Subcutaneous abdominal adipose tissue (tissue), 5 donors: ENCODE measurements at regions not wholly inside any gene's neighbourhood (a gene's known extent, or its start where the extent isn't known, plus 50 kb on each side); places are given as distances from the start of the nearest gene placed in this dataset.

Experiments used
- H3K27ac ChIP-seq: one replicate; pipeline ENCODE4 v1.7.0; 2013; ENCODE audit warnings: low read depth, mild to moderate bottlenecking, inconsistent platforms, low read length, moderate library complexity
- H3K27me3 ChIP-seq, 5 donors: one replicate each; pipeline ENCODE4 v1.7.0; 2013; ENCODE audit warnings: low read length in 5 of 5, inconsistent platforms in 1 of 5; ENCODE audit not compliant: control insufficient read depth in 5 of 5, insufficient read depth in 4 of 5
- H3K36me3 ChIP-seq, 5 donors: one replicate each; pipeline ENCODE4 v1.7.0; 2013; ENCODE audit warnings: low read length in 5 of 5; ENCODE audit not compliant: control insufficient read depth in 5 of 5, insufficient read depth in 5 of 5
- H3K4me1 ChIP-seq, 5 donors: one replicate each; pipeline ENCODE4 v1.7.0; 2013; ENCODE audit warnings: low read length in 5 of 5, mild to moderate bottlenecking in 3 of 5, moderate library complexity in 1 of 5; ENCODE audit not compliant: control insufficient read depth in 5 of 5, insufficient read depth in 5 of 5
- H3K4me3 ChIP-seq, 5 donors: one replicate each; pipeline ENCODE4 v1.7.0; 2013; ENCODE audit warnings: low read length in 5 of 5, low read depth in 1 of 5
- H3K9ac ChIP-seq, 5 donors: one replicate each; pipeline ENCODE4 v1.7.0; 2013; ENCODE audit warnings: low read length in 5 of 5, mild to moderate bottlenecking in 4 of 5, moderate library complexity in 3 of 5
- H3K9me3 ChIP-seq, 5 donors: one replicate each; pipeline ENCODE4 v1.7.0; 2013; ENCODE audit warnings: low read length in 5 of 5; ENCODE audit not compliant: control insufficient read depth in 5 of 5
- donor health status: healthy.
- donor health status: healthy.
- donor health status: healthy.
- donor health status: healthy.
- donor health status: healthy.

DNA sequence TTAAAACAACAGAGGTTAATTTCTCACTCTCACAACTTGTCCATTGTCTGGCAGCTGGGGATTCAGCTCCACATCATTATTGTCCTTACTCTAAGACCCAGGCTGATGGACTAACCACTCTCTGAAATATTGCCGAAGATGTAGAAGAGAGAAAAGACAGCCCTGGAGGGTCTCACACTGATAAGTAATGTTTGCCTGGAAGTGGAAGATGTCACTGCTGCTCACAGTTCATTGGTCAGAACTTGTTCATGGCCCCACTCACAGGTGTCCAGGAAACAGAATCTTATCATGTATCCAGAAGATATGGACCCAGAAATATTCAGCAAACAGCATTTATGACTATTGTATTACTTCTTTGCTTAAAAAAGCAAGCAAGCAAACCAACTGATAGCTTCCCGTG is 62.2 kb upstream of the LPP start:
- peaks cover 0 to 5% (median 0%) of the 10 kb centered on the region in 5 donors for H3K4me1 ChIP-seq
- H3K9me3 ChIP-seq: no peaks in the 10 kb centered on the region
- H3K27me3 ChIP-seq: no peaks in the 10 kb centered on the region
- H3K9ac ChIP-seq: no peak overlapping the region
- no peaks in the 10 kb centered on the region for H3K36me3 ChIP-seq
- H3K4me3 ChIP-seq: no peak overlapping the region
- H3K27ac ChIP-seq: no peak overlapping the region

DNA sequence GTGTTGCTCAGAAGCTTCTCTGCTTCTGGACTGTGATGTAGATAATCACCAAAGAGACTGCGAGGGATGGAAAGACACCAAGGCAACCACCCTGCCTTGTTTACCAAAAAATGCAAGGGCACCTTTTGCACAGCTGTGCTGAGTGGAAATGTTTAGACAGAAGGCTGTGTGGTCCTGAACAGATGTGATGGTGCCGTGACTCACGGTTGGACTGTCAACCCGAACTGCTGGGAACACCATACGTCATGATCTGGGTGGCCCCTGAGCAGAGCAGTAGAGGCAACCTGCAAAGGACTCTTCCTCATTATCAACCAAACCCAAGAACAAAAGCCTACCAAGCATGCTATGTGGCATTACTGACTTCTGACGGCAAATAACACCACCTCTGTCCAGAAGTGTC is 61.3 kb upstream of the LPP start:
- Histone ChIP-seq H3K4me3 (no peak overlapping the region), H3K36me3 (no peaks in the 10 kb centered on the region), H3K27me3 (no peaks in the 10 kb centered on the region), H3K9me3 (no peaks in the 10 kb centered on the region), H3K9ac (no peak overlapping the region), H3K27ac (no peak overlapping the region), H3K4me1 (peaks cover 0 to 5% (median 0%) of the 10 kb centered on the region in 5 donors)

GRCh38 chr3:188095431-188095830 is 58.5 kb upstream of the LPP start:
- Histone ChIP-seq H3K9me3 (peaks cover 0 to 8% (median under 1%) of the 10 kb centered on the region in 5 donors), H3K4me1 (peaks cover 0 to 5% (median 0%) of the 10 kb centered on the region in 5 donors), H3K4me3 (no peak overlapping the region), H3K27ac (no peak overlapping the region), H3K27me3 (no peaks in the 10 kb centered on the region), H3K36me3 (no peaks in the 10 kb centered on the region), H3K9ac (no peak overlapping the region)

DNA sequence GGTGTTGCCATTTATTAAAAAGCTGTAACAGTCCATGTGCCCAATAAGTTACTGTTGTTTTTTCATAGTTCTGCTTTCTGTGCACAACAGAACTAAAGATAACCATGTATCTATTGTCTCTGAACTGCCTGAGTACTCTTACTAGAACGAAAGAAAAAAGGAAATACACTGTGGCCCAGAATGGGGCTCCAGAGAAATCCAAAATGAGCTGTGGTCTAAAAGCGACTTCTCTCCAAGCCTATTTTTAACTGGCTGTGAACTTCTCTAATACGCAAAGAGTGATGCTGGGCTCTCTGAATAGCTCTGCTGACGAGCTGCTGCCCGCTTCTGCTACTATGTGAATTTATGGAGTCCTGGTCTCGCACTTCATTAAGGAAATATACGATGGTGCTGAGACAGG is 56.2 kb upstream of the LPP start:
- Histone ChIP-seq H3K27ac (no peak overlapping the region), H3K4me3 (no peak overlapping the region), H3K9me3 (peaks cover 0 to 18% (median 10%) of the 10 kb centered on the region in 5 donors)

GRCh38 chr3:188099907-188100306 is 54.0 kb upstream of the LPP start:
- Histone ChIP-seq H3K27me3 (no peaks in the 10 kb centered on the region), H3K27ac (no peak overlapping the region), H3K9me3 (peaks cover 0 to 18% (median 10%) of the 10 kb centered on the region in 5 donors), H3K4me1 (no peaks in the 10 kb centered on the region), H3K4me3 (no peak overlapping the region), H3K9ac (no peak overlapping the region), H3K36me3 (no peaks in the 10 kb centered on the region)

More for the DNA sequence above, 56.2 kb upstream of the LPP start:
- no peak overlapping the region for H3K9ac ChIP-seq
- peaks cover 0 to 5% (median 0%) of the 10 kb centered on the region in 5 donors for H3K4me1 ChIP-seq
- H3K27me3 ChIP-seq: no peaks in the 10 kb centered on the region
- no peaks in the 10 kb centered on the region for H3K36me3 ChIP-seq

DNA sequence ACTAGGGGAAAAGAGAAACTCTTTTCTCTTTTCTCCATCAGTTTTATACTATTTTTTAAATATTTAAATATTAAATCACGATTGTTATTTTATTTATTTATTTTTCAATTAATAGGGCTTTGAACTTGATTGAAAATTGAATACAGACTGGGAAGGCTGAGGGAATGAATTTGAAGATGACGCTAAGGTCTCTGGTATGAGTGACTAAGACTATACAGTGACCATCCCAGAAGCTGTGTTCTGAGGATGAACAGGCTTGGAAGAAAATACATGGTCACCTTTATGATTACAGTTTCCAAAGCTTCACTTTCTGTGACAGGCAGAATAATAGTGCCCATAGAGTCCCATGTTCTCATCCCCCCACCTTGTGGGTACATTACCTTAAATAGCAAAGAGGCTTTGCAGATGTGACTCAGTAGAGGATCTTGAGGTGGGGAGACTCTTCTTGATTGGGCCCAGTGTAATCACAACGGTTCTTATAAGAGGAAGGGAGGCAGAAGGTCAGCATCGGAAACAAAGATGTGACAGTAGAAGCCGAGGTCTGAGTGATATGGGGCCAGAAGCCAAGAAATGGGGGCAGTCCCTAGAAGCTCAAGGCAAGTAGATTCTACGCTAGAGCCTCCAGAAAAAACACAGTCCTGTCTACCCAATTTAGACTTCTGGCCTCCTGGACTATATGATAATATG is 51.0 kb upstream of the LPP start:
- Histone ChIP-seq H3K4me1 (no peaks in the 10 kb centered on the region), H3K36me3 (no peaks in the 10 kb centered on the region), H3K9ac (no peak overlapping the region), H3K27me3 (no peaks in the 10 kb centered on the region), H3K9me3 (peaks cover 0 to 18% (median 10%) of the 10 kb centered on the region in 5 donors), H3K27ac (no peak overlapping the region), H3K4me3 (no peak overlapping the region)

- no peaks in the 10 kb centered on the region for H3K27me3 ChIP-seq
- H3K36me3 ChIP-seq: no peaks in the 10 kb centered on the region
- no peak overlapping the region for H3K4me3 ChIP-seq
- H3K27ac ChIP-seq: no peak overlapping the region
- no peaks in the 10 kb centered on the region for H3K4me1 ChIP-seq
- peaks cover 0 to 18% (median 10%) of the 10 kb centered on the region in 5 donors for H3K9me3 ChIP-seq
- H3K9ac ChIP-seq: no peak overlapping the region
Measured at GRCh38 chr3:188104050-188104449, 49.9 kb upstream of the LPP start.
